Myocyte (in vitro differentiated cells): ENCODE measurements at regions not wholly inside any gene's neighbourhood (a gene's known extent, or its start where the extent isn't known, plus 50 kb on each side); places are given as distances from the start of the nearest gene placed in this dataset.
"Not testable (repeated sequence)": the region's sequence is repeated elsewhere in the genome, so short reads cannot be mapped to it uniquely, and the experiment has no call there.

ENCODE experiments used
- DNase-seq: peaks from one replicate; pipeline ENCODE4 v3.0.0-alpha.2; 2012; ENCODE audit warnings: low read depth

DNA sequence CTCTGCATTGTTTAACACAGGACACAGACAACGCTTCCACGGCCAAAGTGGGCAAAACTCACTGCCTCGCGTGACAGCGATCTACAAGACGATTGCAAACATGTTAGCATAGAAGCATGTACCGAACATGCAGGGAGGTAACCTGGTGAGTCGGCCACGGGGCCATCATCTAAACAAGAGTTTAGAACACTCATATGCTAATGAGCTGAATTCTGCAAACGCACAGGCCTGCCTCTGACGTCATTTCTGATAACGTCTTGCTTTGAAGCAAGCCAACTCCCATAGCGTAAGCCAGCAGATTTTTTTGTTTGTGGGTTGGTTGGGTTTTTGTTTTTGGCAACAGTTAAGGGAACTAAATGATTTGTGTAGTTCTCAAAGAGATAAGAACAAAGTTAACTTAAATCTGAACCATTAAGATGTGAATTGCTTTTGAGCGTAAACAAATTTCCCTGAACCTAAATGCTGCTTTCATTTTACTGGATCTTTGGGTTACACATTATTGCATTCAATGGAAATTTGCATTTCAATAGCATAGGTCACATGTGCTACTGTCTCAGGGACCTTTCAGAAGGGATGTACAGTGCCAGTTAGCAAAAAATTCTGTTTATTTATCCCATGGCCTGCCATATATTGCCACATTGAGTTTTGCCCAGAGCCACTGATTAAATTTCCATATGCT is 184.5 kb upstream of the PDE10A start:
- DNase-seq = no peak

DNA sequence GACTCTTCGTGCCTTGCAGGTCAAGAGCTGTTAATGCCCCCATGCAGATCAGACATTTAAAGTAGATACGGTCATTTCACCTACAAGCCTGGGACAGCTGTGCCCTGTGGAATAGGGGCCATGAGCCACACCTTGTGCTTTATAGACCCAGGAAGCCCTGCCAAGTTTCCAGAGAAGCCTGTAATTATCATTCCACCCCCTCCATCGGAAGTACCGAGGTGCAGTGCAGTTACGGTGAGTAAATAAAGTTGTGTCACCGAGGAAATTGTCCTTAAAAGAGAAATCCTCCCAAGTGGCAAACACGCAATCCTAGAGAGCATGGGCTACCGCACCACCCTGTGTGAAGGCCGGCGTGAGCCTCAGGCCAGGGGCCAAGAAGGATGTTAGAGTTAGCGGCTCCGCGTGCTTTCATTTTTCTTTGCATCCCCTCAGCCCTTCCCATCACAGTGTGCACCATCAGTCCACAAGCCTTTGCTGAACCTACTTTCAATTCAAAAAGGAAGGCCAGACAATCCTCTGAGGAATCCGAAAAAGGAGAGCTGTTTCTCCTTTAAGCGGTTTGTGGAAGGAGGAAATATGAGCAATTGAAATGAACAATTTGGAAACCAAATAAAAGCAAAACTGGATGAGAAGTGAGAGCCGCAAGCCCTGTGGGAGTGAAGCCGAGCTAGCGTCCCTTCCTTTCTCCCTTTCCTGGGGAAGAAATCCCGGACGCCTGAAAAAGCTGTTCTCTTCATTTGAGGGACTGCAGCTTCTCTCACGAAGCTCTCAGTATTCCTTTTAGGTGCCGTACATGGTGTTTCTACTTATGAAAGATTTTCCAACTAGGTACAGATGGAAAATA is 183.3 kb upstream of the PDE10A start:
- peak; percentile 16 for DNase-seq

DNA sequence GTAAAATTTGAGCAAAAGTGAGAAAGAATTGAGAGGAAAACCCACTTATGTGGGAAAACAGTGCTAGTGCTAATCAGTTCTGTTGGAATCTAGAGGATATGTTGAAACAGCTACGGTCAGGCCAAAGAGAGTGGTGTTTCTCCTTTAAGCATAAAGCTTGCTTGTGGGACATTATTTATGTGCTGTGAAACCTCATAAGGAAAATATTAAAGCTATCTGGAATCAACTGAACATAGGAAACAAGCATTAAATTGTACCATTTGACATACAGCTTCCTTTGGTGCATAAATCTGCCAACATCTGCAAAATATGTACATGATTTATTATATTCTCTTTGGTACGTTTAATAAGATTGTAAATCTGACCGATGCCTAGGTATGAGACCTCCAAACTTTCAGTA is 182.5 kb upstream of the PDE10A start:
- DNase-seq = no peak

DNA sequence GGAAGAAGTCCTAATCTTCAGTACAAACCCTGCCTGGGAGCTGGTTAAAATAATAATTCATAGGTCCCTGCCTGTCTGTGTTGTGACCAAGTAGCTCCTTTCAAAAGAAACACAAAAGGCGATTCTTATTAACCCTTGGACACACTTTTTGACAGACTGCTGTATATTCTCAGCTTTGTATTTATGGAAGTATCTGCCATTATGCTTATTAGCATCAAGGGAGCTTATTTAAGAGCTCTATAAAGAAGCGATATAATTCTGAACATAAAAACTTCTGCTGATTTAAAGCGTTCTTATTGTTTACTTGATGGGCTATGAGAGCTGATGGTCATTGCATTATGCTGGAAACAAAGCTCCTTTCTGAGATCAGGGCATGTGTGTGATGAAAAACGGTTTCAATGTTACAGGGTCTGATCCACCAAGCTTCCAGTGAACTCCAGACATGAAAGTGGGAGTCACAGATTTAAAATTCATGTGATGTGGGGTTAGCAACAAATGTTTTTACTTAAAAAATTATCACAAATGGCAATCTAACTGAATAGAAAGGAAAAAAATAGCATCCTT is 181.8 kb upstream of the PDE10A start:
- no peak for DNase-seq

DNA sequence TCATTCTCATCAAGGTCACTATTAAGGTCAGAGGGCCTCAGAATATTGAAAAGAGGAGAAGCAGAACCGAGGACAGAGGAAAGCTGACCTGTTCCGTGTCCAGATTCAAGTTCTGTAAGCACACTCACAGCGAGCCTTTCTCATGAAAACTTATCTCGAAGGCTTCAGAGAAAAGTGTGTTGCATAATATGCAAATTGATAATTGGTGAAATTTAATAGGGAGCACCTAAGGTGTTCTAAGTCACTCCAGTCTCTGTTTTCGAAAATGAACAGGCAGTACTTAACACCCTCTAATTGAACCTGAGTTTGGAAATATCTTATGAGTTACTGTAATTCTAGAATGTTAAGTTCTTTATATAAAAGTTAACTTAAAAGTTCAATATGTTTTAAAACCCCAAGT is 181.2 kb upstream of the PDE10A start:
- no peak for DNase-seq

DNA sequence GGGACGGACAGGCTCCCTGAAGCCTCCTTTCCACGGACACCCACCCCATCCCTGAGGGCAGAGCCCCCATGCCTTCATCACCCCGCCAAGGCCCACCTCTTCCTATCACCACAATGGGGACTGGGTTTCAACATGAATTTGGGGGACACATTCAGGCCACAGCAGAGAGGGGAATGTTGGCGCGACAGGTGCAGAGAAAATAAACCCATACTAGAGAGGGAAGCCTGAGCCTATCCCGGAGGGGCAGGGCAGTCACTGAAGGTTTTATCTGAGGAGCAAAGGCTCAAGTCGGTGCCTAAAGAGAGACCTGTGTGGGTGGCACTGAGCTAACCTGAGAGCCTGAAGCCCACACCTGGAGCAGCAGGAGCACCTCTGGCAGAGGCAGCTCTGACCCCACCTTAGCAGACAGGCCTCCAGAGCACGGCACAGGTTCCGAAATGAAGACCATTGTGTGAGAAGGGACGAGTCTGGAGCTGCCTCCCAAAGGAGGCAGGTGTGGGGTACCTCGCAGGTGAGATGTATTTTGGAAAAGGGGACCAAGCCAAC is 180.6 kb upstream of the PDE10A start:
- DNase-seq = no peak

DNA sequence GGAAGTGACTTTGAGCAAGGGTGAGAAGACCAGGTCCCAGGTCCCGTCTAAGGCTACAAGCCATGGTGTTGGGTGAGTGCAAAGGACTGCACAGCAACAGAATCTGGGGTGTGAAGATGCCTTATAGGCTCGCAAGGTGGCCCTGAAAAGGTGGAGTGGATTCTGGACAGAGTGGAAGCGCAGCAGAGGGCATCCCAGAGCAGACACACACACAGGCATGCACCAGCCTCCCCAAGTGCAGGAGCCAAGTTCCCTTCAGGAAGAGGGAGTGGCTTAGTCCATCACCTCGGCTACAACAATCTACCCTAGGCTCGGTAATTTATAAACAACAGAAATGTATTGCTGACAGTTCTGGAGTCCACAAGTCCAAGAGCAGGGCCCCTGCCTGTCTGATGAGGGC is 180.1 kb upstream of the PDE10A start:
- no peak for DNase-seq

DNA sequence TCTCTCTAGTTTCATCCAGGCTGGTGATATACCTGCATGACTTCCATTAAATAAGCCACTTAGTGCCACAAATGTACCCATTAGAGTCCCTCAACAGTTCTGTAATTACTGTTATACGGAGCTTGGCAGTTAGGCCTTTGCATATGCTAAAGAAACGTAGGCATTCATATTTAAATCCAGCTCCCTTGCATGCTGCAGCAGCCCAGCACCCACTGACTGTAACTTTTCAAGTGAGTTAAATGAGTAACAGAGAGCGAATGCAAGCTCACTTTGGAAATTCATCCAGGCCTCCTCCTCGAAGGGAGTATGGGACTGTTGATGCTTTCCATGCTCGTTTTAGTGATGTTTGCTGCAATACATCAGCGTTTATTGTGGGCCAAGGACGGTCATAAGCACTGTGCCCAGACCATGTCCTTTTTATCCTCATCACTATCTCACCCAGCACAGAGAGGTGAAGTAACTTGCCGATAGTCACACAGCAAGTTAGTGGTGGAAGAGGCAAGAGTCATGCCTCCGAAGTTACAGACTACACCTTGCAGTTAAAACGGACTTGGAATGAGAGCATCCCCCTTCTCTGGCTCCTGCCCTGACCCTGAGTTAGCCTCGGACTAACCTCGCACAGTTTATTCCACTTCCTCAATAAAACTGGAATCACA is 179.4 kb upstream of the PDE10A start:
- DNase-seq = no peak

DNA sequence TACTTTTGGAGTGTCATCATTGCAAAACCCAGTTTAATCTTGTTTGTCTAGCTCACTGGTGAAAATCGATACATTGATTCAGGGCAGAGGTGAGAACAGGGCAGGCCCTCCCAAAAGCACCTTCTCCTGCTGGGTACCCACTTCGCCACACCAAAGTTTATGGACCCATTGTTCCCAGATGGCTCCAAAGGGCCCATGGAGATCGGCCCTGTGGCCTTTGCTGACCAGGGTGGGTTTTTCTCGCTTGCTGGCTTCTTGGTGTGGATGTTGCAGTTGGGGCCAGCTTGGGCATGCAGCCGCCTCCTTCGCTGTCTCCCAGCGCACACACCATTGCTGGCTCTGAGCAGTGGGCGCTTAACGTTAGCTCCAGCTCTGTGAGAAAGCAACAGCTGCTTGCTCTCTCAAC is 178.1 kb upstream of the PDE10A start:
- no peak for DNase-seq

DNA sequence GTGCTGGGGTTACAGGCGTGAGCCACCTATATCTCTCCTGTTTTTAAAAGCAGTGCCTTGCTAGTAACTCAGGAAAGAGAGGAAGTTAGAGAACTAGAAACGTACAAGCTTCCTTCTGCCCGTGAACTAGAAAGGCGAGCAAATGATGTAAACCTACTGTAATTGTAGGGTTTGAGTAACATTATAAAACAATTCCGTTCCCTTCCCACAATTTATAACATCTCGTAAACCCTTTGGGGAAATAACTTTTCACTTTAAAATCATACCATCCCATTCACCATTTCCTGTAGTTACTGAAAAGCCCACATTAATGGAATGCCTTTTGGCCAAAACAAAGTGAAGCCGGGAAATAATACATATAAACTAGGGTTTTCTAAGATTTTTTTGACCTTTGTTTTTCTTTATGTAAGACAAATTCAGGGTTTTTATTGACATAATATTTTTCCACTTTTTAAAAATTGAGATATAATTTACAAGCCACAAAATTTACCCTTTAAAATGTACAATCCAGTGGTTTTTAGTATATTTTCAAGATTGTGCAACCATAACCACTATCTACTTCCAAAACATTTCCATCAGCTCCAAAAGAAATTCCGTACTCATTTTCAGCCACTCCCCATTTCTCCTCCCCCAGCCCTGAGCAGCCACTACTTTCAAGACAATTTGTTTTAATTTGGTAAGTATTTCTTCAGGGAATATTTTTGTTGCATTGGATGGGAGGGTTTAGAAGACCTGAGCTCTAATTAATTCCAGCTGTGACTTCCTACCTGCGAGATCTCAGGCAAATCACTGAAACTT is 175.1 kb upstream of the PDE10A start:
- DNase-seq = no peak

DNA sequence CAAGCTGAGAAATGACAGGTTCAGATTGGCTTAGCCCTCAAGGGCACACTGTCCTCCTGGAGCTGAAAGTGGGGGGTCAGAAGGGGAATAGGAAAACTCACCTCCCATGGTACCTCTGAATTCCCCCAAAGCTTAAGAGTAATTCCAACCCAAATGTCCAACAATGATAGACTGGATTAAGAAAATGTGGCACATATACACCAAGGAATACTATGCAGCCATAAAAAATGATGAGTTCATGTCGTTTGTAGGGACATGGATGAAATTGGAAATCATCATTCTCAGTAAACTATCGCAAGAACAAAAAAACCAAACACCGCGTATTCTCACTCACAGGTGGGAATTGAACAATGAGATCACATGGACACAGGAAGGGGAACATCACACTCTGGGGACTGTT is 173.6 kb upstream of the PDE10A start:
- not testable (repeated sequence) for DNase-seq

DNA sequence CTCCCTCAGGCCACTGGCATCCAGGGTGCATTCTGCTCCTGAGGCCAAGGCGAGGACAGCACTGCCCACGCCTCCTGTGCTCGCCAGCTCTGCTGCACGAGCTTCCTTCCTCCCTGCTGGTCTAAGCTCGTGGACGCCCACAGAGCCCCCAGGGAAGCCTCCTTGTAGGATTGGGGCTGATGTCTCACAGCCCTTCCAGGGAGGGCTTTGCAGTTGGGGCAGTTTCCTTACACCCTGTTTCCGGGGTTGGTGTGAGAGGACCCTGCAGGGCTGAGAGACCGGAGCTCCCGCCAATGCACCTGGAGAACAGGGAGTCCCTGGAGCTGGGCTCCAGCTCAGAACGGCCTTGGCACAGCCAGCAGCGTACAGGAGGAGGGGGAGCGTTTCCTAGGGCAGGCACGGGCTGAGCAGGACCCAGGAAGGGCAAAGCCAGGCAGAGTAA is 172.4 kb upstream of the PDE10A start:
- no peak for DNase-seq

DNA sequence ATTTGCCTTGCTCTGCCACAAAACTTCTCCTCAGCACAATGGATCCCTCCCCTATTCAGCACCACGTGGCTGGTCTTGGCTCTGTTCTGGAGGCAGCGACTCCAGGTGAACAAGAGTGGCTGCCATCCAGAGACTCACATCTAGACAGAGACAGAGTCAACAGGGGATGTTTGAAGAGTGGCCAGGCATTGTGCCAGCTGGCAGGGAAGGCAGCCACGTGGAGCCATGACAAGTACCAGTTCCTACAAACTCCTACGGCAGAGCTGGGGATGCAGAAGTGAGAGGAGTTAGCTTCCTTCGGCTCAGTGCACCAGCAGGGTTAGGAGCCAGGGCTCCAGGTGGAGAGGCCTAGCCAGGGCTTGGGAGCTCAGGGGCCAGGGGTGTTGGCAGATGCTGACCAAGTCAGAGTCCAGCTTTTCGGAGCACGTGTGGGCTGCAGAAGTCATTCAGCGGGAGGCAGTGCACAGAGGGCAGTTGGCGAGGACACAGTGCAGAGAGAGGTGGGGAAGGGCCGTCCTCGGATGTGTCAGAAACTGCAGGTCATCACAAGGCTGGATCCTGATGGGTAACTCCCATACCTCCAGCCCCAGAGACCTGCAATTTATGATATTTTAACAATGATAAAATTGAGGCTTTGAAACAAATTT is 171.7 kb upstream of the PDE10A start:
- DNase-seq = peak; percentile 17

DNA sequence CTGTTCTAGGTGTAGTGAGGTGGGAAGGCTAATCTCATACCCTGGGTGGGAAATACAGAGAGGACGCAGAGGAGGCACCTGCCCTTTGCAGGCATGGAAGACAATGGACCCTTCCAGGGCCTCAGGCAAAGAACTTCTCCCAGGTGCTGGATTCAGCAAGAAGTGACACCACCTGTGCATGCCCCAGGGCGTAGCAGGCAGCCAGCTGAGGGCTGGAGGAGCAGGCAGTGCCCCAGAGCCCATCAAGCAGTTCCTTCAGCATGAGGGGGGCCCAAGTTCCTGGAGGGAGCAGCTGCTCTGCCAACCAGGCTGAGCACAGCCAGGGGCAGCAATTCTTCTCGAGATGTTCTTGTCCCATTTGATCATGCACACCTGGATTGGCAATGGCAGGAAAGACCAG is 170.3 kb upstream of the PDE10A start:
- DNase-seq = no peak

DNA sequence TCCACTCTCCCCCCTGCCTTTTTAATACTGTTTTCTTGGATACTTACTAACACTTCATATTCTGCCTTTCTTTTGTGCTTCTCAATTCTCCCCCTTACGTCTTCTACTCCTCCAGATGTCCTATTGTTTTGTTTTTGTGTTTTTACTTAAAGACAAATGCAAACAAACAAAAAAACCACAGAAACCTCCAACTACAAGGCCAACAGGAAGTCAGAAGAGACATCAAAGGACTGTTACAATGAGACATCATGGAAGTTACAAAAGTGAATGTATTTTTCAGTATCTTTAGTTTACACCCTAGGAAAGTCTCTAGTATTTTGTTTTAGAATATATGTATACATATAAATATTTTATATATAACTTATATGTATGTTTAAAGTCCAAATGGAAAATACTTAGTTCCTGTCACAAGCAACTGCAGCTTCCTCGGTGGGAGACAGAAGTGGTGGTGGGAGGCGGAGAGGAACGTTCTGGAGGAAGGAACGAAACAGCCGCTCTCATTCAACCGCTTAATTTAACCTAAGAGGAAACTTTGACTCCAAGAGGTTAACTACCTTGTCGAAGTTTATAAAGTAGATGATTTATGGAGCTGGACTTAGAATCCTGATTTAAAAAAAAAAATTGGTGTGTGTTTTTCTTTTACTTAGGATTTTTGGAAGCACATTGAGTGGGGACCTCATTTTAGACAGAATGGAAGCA is 168.9 kb upstream of the PDE10A start:
- no peak for DNase-seq

DNA sequence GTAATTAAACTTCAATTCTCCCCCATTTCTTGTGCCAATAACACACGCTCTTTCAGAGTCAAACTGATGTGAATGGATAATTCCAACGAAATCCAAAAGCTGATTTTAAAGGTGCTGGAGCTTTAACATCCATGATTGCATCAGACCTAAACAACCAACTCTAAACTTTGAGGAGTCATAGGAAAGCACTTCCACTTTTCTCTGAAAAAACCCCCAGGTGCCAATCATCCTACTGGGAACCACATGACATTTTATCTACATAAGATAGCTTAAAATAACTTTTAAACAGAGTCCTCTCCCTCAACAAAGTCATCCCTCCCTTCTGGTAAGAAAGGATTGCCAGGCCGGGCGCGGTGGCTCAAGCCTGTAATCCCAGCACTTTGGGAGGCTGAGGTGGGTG is 167.7 kb upstream of the PDE10A start:
- DNase-seq = no peak

DNA sequence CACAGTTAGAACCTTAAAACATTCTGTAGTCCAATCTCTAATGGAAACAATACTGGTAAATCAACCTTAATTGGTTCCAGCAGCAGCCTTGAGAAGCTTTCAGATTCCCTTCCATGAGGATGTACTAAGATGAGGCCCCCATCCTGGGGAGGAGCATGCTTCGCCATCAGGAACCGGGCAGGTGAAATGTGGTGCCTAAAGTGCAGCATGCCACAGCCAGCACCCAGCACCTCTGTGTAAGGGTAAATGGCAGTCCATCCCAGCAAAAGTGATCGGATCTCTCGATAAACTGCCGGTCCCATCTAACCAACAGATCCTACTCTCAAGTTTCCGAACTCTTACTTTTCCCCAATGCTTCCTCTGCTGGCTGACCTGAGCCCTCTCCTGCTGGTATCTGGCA is 166.3 kb upstream of the PDE10A start:
- DNase-seq = no peak

DNA sequence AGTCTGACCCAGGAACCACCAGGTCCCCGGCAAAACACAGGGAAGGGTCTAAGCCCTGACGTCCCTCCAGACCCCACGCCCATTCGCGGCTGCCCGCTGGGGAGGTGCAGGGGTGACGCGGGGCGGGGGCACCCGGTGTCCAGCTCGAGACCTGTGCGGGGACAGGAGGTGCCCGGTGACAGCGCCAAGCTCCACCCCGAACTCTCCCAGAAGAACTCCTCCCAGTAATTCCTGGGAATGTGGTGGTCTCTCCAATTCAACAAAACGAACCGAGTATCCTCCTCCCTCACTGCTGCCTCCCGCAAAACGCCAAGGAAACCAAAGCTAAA is 164.1 kb upstream of the PDE10A start:
- no peak for DNase-seq

DNA sequence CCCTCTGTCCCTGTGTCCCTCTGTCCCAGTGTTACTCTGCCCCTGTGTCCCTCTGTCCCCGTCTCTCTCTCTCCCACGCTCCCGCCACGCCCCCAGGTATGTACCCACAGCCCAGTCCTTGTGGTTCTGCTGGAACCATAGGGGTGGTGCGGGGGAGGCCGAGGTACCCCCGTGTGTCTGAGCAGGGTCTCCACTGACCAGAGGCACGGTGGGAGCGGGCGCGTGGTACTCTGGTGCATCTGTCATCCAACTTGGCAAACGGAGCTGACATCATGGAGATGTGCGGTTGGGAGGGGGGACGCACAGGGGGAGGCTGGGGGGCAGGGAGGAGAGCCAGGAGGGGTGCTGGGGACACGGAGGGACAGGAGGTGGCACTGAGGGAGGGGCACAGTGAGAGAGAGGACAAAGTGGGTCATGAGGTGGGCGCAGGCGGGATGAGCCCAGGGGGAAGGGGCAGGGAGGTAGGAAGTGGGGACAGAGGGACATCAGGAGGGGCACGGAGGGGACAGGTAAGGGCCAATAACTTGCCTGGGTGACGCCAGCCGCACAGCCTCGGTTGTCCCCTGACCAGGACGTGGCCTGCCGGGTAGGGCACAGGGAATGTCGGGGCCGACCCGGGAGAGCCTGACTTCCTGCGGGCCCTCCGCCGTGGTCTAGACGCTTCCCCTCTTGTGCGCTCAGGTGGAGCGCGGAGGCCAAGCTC is 163.6 kb upstream of the PDE10A start:
- DNase-seq = no peak
